PC-3 (cell line): ENCODE measurements at regions not wholly inside any gene's neighbourhood (a gene's known extent, or its start where the extent isn't known, plus 50 kb on each side); places are given as distances from the start of the nearest gene placed in this dataset.
"Not testable (repeated sequence)": the region's sequence is repeated elsewhere in the genome, so short reads cannot be mapped to it uniquely, and the experiment has no call there.

Experiments
- ATAC-seq: fragments of 200-7000 bp; cut with Tn5 transposase; 2 replicates; pipeline ENCODE4 v1.9.1; 2020; ENCODE audit warnings: mild to moderate bottlenecking, moderate library complexity
- BruUV-seq: library from RNA; stranded (reverse); fragments of 400-500 nt; replicated peaks from 2 replicates; lab custom pipeline; 2021; lab: Mats Ljungman, UMichigan
- CTCF ChIA-PET: fragments of 300-600 bp; sonication (Branson Sonifier 250); formaldehyde crosslinking; loops from one replicate; lab custom pipeline; 2022; ENCODE audit warnings: antibody characterized with exemption; lab: Charles Lee
- POLR2A ChIA-PET: fragments of 300-600 bp; sonication (Branson Sonifier 250); formaldehyde crosslinking; loops from one replicate; lab custom pipeline; 2022; ENCODE audit warnings: antibody characterized with exemption; ENCODE audit not compliant: unreplicated experiment; lab: Charles Lee
- DNase-seq: peaks from one replicate; pipeline ENCODE4 v3.0.0-alpha.2; 2015
- H2AFZ ChIP-seq: fragments of 300-600 bp; sonication (generic); 2 replicates; pipeline ENCODE4 v1.6.0; 2016; ENCODE audit warnings: antibody characterized with exemption, low read length
- H3F3A ChIP-seq: fragments of 300-600 bp; sonication (generic); one replicate; pipeline ENCODE4 v1.6.0; 2017; ENCODE audit warnings: antibody characterized with exemption, low read length, control low read depth, mild to moderate bottlenecking; ENCODE audit not compliant: unreplicated experiment
- H3K27ac ChIP-seq: fragments of 300-600 bp; sonication (generic); 2 replicates; pipeline ENCODE4 v1.5.1; 2016; ENCODE audit warnings: mild to moderate bottlenecking, low read length
- H3K27me3 ChIP-seq: fragments of 300-600 bp; sonication (generic); 2 replicates; pipeline ENCODE4 v1.6.1; 2016; ENCODE audit warnings: low read length, mixed read lengths
- H3K36me3 ChIP-seq: fragments of 300-600 bp; sonication (generic); 2 replicates; pipeline ENCODE4 v1.6.1; 2016; ENCODE audit warnings: low read depth, mixed run types, low read length, mixed read lengths
- H3K4me1 ChIP-seq: fragments of 300-600 bp; sonication (generic); 2 replicates; pipeline ENCODE4 v1.5.1; 2016; ENCODE audit warnings: low read length; ENCODE audit not compliant: insufficient read depth
- H3K4me2 ChIP-seq: fragments of 300-600 bp; sonication (generic); 2 replicates; pipeline ENCODE4 v1.6.0; 2016; ENCODE audit warnings: low read length
- H3K4me3 ChIP-seq: fragments of 300-600 bp; sonication (generic); 2 replicates; pipeline ENCODE4 v1.5.1; 2016; ENCODE audit warnings: mild to moderate bottlenecking, low read length, mixed read lengths
- H3K79me2 ChIP-seq: fragments of 300-600 bp; sonication (generic); 2 replicates; pipeline ENCODE4 v1.6.1; 2017; ENCODE audit warnings: low read length, mixed read lengths
- H3K9ac ChIP-seq: fragments of 300-600 bp; sonication (generic); 2 replicates; pipeline ENCODE4 v1.6.0; 2016; ENCODE audit warnings: mild to moderate bottlenecking, low read length
- H3K9me2 ChIP-seq: fragments of 300-600 bp; sonication (generic); replicated peaks from 2 replicates; pipeline ENCODE4 v1.6.1; 2016; ENCODE audit warnings: mixed run types, low read length, mixed read lengths
- H3K9me3 ChIP-seq: fragments of 300-600 bp; sonication (generic); 2 replicates; pipeline ENCODE4 v1.6.1; 2016; ENCODE audit warnings: low read length, mixed read lengths
- H4K20me1 ChIP-seq: fragments of 300-600 bp; sonication (generic); 2 replicates; pipeline ENCODE4 v1.6.1; 2016; ENCODE audit warnings: low read length, mixed read lengths
- EZH2 ChIP-seq: fragments of 300-600 bp; sonication (generic); IDR thresholded peaks from one replicate; pipeline ENCODE4 v1.6.1; 2017; ENCODE audit warnings: antibody characterized with exemption, mild to moderate bottlenecking, low read length; ENCODE audit not compliant: unreplicated experiment
- EZH2phosphoT487 ChIP-seq: fragments of 300-600 bp; sonication (generic); IDR thresholded peaks from 2 replicates; pipeline ENCODE4 v1.6.1; 2018; ENCODE audit warnings: mild to moderate bottlenecking, antibody characterized with exemption, low read length, borderline replicate concordance
- intact Hi-C: fragments of 100-400 bp; cut with micrococcal nuclease; formaldehyde crosslinking; loops from 2 replicates; pipeline ENCODE4 v1.9.0; 2023
- TF ChIP-seq, protein P1 (sequence below): fragments of 300-600 bp; sonication (generic); conservative IDR thresholded peaks from 2 replicates; pipeline ENCODE4 v1.5.1; 2017; ENCODE audit warnings: antibody characterized with exemption, low read depth, mild to moderate bottlenecking, low read length

DNA sequence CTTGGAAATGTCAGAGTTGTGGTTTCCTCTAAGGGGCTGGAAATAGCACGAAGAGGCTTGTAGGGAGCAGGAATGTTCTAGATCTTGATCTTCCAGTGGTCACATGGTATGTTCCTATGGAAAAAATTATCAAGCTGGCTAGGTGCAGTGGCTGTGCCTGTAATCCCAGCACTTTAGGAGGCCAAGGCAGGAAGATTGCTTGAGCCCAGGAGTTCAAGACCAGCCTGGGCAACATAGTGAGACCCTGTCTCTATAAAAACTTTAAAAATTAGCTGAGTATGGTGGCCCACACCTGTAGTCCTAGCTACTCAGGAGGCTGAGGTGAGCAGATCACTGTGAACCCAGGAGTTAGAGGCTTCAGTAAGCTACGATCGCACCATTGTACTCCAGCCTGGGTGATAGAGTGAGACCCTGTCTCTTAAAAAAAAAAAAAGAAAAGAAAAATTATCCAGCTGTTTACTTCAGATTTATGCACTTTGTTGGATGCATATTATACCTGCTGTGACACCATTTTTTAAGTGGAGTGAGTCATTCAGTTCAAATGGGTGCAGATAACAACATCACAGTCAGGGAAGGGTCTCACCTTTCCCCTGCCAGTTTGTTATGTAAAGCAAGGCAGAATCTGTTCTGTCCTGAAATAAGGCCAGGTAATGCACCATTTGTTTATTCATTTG is 65.7 kb upstream of the LYRM9 start:
- BruUV-seq: no TSS peak
- no peak overlapping the region for H3K4me3 ChIP-seq
- H3K9ac ChIP-seq: no peak overlapping the region
- DNase-seq (no peak), ATAC-seq (no peak)
- H3K4me1 ChIP-seq: no peaks in the 10 kb centered on the region
- no peak for TF ChIP-seq EZH2
- no peak for TF ChIP-seq EZH2phosphoT487
- TF ChIP-seq, protein P1, sequence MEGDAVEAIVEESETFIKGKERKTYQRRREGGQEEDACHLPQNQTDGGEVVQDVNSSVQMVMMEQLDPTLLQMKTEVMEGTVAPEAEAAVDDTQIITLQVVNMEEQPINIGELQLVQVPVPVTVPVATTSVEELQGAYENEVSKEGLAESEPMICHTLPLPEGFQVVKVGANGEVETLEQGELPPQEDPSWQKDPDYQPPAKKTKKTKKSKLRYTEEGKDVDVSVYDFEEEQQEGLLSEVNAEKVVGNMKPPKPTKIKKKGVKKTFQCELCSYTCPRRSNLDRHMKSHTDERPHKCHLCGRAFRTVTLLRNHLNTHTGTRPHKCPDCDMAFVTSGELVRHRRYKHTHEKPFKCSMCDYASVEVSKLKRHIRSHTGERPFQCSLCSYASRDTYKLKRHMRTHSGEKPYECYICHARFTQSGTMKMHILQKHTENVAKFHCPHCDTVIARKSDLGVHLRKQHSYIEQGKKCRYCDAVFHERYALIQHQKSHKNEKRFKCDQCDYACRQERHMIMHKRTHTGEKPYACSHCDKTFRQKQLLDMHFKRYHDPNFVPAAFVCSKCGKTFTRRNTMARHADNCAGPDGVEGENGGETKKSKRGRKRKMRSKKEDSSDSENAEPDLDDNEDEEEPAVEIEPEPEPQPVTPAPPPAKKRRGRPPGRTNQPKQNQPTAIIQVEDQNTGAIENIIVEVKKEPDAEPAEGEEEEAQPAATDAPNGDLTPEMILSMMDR: no peak
- H3K36me3 ChIP-seq: no peaks in the 10 kb centered on the region
- H2AFZ ChIP-seq: no peak overlapping the region
- peaks cover 7% of the 10 kb centered on the region for H3K27me3 ChIP-seq
- POLR2A ChIA-PET: no interaction called here
- H4K20me1 ChIP-seq: no peaks in the 10 kb centered on the region
- intact Hi-C loops: no loop called here
- H3K9me3 ChIP-seq: no peaks in the 10 kb centered on the region
- no peak overlapping the region for H3K27ac ChIP-seq
- no peaks in the 10 kb centered on the region for H3K79me2 ChIP-seq
- CTCF ChIA-PET: interaction anchor here (0.6 kb wide), 1 partner anchor 271 kb away, joined by 5 read pairs; no protein-coding TSS in a partner anchor
- H3K4me2 ChIP-seq: no peak overlapping the region
- H3K9me2 ChIP-seq: no peaks in the 10 kb centered on the region
- no peaks in the 10 kb centered on the region for H3F3A ChIP-seq

DNA sequence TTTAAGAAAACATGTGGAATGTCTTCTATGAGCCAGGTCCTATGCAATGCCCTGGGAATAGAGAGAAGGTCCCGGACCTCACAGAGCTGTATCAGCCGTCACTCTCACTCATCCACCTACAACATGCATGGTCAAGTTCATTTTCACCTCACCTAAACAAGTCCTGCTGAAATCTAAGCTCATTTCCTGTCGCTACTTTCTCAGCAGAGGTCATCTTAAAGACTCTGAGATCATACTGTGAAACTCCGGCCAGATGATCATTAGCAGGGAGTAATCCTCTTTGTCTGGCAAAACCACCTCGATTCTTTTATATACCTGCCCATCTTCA is 66.2 kb upstream of the LYRM9 start:
- H3K4me2 ChIP-seq: no peak overlapping the region
- TF ChIP-seq, protein P1: no peak
- TF ChIP-seq EZH2 (no peak), EZH2phosphoT487 (no peak)
- no peak overlapping the region for H3K4me3 ChIP-seq
- ChIA-PET CTCF (interaction anchor here (0.6 kb wide), 1 partner anchor 270 kb away, joined by 5 read pairs; no protein-coding TSS in a partner anchor), POLR2A (no interaction called here)
- no peak for DNase-seq
- no peaks in the 10 kb centered on the region for H3K79me2 ChIP-seq
- intact Hi-C loops: no loop called here
- H3K9me3 ChIP-seq: no peaks in the 10 kb centered on the region
- no peak overlapping the region for H3K27ac ChIP-seq
- ATAC-seq: no peak
- H3F3A ChIP-seq: no peaks in the 10 kb centered on the region
- H3K36me3 ChIP-seq: no peaks in the 10 kb centered on the region
- BruUV-seq: no TSS peak
- H3K27me3 ChIP-seq: peaks cover 2% of the 10 kb centered on the region; the same call in 1 of the 2 replicates
- no peaks in the 10 kb centered on the region for H3K4me1 ChIP-seq
- H2AFZ ChIP-seq: no peak overlapping the region
- no peak overlapping the region for H3K9ac ChIP-seq
- H3K9me2 ChIP-seq: no peaks in the 10 kb centered on the region
- H4K20me1 ChIP-seq: no peaks in the 10 kb centered on the region

DNA sequence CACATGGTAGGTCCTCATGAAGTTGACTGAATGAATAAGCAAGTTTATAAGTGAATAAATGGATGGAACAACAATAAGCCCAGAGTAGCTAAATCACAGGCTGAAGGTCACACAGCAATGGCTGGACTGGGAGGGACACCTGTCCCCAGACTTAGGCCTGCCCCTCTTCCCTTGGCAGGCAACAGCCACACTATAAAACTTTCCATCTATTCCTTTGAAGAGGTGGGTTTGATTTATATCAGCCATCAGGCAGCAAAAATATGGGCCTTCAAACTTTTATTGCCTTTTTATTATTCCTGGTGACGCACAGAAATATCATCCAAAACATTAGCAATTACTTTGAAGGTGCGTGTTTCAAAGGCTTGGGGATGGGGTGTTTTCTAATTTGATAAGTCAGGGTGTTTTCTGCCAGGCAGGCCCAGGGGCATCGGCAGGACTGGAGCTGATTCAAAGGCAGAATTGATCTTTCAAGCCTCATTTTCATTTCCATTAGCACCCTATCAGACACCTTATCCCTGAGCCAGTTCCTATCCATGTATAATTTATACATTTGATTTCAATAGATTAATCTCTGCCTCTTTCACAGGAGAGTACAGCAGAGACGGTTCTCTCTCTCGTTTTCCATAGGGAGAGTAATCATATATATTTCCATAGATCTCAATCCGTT is 67.2 kb upstream of the LYRM9 start:
- H3K4me3 ChIP-seq: no peak overlapping the region
- ChIA-PET POLR2A (no interaction called here), CTCF (no interaction called here)
- no peaks in the 10 kb centered on the region for H3K27me3 ChIP-seq
- H3K9ac ChIP-seq: no peak overlapping the region
- no peak for TF ChIP-seq EZH2phosphoT487
- TF ChIP-seq EZH2: no peak
- TF ChIP-seq, protein P1: no peak
- ATAC-seq (no peak), DNase-seq (no peak)
- intact Hi-C loops: no loop called here
- no peaks in the 10 kb centered on the region for H3K79me2 ChIP-seq
- no peaks in the 10 kb centered on the region for H4K20me1 ChIP-seq
- H2AFZ ChIP-seq: no peak overlapping the region
- BruUV-seq: no TSS peak
- H3K9me3 ChIP-seq: no peaks in the 10 kb centered on the region
- H3K27ac ChIP-seq: no peak overlapping the region
- H3K4me2 ChIP-seq: no peak overlapping the region
- no peaks in the 10 kb centered on the region for H3F3A ChIP-seq
- no peaks in the 10 kb centered on the region for H3K36me3 ChIP-seq
- H3K9me2 ChIP-seq: no peaks in the 10 kb centered on the region
- no peaks in the 10 kb centered on the region for H3K4me1 ChIP-seq

DNA sequence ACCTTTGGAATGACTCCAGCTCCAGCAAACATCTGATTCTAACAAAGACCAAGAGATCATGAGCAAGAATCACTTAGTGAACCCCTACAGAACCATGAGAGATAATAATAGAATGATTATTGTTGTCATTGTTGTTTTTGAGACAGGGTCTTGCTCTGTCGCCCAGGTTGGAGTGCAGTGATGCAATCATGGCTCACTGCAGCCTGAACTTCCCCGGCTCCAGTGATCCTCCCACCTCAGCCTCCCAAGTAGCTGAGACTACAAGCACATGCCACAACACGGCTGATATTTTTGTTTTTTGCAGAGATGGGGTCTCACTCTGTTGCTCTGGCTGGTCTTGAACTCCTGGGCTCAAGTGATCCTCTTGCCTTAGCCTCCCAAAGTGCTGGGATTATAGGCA is 69.4 kb upstream of the LYRM9 start:
- CTCF ChIA-PET, POLR2A ChIA-PET, intact Hi-C loops, ATAC-seq, H3K36me3 ChIP-seq, H3K9ac ChIP-seq, DNase-seq, H3K27me3 ChIP-seq, H2AFZ ChIP-seq, H3K79me2 ChIP-seq, H4K20me1 ChIP-seq, H3K9me2 ChIP-seq, H3F3A ChIP-seq, H3K4me2 ChIP-seq, H3K4me3 ChIP-seq, H3K4me1 ChIP-seq, BruUV-seq, H3K9me3 ChIP-seq, H3K27ac ChIP-seq: not testable (repeated sequence)
